HG03060 (cell line): ENCODE measurements at regions not wholly inside any gene's neighbourhood (a gene's known extent, or its start where the extent isn't known, plus 50 kb on each side); places are given as distances from the start of the nearest gene placed in this dataset.

Experiments used
- ATAC-seq: cut with Tn5 transposase; IDR thresholded peaks from one replicate; pipeline ENCODE4 v1.9.1; 2021; ENCODE audit warnings: low read depth, moderate number of reproducible peaks; ENCODE audit not compliant: unreplicated experiment

DNA sequence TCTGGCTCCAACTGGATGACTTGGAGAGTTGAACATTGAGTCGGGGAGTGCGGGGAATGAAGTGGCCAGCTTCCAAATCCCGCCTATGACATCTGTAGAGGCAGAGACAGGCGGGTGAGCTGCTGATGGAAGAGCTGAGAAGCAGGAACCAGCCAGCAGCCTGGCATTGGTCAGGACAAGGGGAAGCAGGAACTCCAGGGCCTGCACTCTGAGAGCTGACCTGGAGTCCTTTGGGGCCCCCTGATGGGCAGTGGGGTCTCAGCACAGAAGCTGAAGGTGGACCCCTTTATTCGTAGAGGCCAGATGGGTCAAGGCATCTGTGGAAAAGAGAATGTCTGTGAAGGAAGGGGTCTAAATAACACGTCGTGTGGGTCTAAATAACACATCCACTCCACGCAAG is 57.0 kb downstream of the SEC61G start:
- ATAC-seq = no peak

DNA sequence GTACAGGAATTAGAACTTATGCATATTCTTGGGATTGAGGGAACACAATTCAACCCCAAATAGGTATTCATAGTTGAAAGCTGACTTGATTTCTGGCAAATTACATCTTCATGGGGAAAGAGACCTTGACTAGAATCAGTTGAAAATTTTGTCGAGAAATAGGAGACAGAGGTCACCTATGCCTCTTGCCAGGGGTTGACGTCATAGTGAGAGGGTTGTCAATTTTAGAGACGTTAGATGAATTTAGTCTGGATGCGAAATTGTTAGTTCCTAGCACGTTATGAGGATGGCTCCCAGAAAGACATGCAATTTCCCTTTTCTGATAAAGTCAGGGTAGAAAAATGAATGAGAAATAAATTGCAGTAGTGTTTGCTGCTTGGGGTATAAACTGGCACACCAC is 59.3 kb downstream of the SEC61G start:
- ATAC-seq = no peak

DNA sequence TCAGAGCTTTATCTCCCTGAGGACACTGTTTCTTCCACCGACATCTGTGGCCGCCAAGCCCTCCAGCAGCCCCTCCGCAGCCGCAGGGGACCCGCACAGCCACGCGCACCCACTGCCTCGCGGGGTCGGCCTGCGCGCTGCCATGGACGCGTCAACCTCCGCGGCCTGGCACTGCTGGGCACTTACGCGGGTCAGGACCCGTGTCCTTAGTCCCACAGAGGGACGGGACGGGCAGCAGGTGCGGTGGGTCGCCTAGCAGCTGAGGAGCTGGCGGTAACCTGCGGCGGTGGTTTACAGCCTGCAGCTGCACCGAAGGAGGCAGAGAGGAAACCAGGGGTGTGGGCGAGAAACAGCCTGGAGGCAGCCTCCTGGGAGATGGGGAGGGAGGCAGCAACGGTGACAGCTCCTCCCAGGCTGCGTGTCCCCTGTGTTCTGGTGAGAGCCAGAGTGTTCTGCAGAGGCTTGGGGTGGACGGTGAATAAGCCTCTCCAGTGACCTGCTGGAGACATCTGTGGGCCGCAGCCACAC is 61.3 kb downstream of the SEC61G start:
- ATAC-seq = no peak

DNA sequence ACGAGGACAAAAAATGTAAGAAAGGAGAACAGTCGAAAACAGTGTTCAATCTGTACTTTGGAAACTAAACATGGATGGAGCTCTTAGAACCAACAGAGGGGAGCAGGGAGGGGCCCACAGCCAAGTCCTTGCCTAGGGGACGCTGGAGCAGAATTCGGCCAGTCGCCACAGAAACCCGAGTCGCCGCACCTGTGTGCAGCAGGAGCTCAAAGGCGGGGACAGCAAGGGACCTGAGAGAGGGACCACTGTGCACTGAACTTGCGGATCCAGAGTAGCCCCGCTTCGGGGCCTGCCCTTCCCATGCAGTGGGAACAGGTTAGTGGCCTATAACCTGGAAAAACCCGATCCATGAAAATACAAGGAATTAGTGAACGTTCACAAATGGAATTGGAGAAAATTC is 68.1 kb downstream of the SEC61G start:
- ATAC-seq = no peak

DNA sequence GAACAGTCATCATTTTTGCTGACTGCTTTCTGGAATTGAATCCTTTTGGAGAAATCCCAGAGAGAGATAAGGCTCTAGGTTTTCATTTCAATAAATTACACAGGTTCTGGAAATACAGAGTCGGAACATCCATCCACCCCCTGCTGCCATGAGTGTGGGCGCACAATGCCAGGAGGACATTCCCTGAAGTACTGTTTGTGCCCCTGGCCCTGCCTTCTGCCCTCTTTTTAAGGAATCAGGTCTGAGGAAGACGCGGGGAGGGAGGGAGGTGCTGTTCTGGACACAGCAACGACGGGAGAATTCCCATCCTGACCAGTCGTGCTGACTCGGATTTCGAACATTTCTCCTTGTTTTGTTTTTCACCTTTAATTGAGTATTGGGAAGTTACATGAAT is 69.0 kb downstream of the SEC61G start:
- ATAC-seq = no peak

DNA sequence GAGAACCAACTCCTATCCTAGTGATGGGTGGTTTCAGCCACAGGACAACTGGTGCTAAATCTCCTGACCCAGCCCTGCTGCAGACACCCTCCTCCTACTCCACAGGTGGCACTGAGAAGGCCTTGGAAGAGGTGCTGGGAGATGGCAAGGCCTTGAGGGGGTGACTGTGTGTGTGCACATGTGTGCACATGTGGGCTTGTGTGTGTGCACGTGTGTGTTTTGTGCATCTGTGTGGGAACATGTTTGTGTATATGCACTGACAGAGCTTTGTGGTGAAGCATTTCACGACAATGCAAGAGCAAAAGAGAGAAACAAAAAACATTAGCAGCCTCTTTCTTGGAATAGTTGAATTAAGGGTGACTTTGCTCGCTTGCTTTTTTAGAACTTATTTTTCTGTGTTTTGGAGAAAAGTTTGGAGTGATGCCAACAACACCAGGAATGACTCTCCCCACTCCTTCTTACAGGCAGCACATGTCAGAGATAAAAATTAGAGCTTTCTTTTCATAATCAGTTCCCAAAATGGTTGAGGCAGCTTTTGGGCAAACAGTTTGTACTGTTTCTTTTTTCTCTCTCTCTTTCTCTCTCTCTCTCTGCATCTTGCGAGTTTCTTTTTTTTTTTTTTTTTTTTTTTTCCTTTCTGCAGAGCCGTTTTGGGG is 69.5 kb downstream of the SEC61G start:
- no peak for ATAC-seq

DNA sequence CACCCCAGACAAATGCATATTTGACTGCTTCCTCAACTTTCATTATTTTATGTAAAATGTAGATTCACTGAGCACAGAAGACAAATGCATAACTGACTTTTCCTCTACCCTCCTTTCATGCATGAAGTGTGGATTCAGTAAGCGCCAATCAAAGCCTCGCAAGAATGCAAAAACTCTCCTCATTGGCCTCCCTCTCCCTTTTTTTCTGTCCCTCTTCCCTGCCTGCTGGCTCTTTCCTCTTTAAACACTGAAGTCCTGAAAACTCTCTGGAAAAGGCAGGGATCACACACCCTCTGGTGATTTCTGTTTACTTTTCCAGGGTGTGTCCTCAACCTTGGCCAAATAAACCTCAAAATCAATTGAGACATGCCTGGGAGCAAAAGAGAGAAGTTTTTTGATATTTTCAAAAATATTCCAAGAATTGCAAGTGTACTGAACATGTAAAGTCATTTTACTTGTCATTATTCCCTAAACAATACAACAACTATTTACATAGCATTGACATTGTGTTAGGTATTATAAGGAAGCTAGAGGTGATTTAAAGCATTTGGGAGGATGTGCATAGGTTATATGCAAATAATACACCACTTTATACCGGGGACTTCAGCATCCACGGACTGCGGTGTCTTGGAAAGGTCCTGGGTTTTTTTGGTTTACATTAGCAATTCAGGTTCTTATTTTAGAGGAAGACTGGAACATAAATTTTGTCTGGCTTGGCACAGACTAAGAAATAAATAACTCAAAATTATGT is 71.4 kb downstream of the SEC61G start:
- ATAC-seq = no peak

DNA sequence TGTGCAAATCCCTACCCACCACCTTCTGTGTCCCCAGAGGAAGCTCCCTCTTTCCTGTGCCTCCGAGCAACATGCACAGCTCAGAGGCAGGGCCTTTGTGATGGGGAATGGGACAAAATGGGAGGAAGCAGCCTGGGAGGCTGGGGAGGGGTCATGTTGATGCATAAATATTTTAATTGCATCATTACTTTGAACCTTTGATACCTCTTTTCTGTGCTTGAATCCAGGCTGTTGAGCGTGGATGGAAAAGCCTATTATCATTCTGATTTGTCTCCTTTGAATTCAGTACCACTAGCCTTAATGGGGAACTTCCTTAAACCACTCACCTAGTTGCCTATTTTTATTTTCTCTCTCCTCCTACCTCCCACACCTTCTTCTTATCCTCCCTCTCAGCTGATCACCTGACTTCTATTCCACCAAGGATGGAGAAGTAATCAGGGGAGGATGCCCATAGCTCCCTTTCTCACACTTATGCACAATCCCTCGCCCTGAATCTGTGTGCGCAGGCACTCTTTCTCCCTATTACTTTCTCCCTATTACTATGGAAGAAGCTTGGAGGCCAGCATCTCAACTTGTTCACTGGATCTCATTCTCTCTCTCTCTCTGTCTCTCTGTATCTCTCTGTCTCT is 78.5 kb downstream of the SEC61G start:
- ATAC-seq = no peak

DNA sequence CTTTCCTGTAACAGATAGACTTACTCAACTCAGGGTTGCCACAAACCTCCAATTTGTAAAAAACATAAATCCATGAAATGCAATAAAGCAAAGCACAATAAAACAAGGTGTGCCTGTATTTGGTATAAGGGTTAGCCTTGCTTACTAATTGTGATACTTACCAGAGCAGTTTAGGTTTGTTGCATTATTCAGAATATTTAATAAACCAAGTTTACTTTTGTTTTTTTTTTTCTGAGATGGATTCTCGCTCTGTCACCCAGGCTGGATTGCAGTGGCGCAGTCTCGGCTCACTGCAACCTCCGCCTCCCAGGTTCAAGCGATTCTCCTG is 79.6 kb downstream of the SEC61G start:
- ATAC-seq = no peak

DNA sequence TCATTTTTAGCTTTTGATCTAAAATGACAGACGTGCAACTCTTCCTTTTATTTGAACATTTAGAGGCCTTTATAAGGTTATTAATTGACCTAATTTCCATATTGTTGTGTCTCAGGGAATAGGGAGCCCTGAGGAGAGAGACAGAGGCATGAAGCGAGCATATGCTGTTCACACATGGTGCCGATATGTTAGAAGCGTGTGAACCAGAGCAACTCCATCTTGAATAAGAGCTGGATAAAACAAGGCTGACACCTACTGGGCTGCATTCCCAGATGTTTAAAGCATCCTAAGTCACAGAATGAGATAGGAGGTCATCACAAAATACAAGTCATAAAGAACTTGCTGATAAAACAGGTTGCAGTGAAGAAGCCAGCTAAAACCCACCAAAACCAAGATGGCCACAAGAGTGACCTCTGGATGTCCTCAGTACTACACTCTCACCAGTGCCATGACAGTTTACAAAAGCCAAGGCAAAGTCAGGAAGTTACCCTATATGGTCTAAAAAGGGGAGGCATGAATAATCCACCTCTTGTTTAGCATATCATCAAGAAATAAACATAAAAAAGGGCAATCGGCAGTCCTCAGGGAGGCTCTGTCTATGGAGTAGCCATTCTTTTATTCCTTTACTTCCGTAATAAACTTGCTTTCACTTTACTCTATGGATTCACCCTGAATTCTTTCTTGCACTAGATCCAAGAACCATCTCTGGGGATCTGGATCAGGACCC is 80.1 kb downstream of the SEC61G start:
- no peak for ATAC-seq

DNA sequence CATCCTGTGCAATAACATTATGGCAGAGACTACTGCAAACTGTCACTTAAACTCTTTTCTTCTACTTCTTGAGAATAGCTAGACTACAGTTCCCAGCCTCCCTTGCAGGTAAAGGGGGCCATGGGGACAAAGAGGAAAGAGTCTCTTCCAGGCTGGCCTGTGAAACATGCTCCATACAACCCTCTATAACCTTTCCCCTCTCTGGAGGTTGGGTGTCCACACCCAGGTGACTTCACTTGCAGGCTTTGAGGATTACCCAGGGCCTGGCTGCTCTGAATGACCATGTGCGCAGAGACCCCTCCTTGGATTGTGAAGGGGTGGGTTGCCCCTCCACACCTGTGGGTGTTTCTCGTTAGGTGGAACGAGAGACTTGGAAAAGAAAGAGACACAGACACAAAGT is 84.1 kb downstream of the SEC61G start:
- no peak for ATAC-seq

DNA sequence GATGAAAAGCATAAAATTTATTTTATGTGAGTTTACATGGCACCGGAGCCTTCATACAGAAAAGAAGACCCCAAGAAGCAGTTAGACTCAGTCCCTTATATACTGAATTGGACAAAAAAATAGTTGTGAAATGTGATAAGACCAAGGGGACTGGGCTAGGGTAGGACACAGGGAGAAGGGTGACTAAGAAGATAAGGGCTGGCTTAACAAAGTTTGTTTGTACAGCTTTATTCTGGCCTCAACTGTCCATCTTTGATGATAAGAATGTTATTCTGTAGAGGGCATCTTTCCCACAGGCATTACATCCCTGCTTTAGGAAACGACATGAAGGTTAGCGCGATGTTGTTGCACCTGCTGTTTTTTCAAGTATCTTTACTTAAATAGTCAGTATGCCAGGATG is 86.5 kb downstream of the SEC61G start:
- ATAC-seq = no peak

DNA sequence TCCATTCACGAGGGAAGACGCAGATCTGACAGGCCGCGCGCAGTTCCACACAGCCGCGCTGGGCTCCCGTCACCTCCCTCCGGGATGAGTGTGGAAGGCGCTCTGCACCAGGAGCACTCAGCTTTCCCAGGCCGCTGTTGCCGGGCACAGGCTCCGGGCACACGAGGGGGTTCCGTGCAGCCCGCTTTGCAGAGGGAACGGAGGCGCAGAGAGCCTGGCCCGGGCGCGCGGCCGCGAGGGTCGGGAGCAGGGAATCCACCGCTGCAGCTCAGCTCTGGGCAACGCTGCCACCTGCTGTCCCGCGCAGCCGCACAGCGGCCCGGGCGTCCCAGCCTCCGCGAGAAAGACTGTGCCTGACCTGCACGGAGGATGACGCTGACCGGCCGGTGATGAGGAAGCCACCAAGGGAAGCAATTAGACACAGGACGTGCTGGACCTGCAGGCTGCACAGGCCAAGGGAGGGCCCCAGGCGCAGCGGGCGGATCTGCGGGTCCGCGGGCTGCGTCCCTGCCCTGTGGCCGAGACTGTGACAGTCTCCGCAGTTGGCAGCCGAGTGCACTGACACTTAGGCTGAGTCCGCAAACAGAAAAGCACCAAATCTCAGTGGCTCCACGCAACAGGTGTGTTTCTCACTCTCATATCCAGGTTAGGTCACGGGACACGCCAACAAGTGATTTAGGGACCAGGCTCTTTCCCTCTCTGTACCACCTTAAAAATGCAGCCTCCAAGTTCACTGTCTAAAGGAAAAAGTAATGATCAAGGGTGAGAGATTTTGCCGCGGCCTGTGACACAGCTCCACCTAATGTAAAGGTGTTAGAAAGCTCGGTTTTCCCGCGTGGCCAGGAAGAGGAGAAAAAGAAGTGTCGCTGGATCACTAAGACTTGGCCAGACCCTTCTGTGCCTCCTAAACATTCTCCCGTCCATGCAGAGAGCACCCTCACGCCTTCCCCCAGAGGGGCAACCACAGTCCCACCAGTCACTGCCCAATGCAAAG is 94.5 kb downstream of the SEC61G start:
- ATAC-seq = peak; percentile 68

DNA sequence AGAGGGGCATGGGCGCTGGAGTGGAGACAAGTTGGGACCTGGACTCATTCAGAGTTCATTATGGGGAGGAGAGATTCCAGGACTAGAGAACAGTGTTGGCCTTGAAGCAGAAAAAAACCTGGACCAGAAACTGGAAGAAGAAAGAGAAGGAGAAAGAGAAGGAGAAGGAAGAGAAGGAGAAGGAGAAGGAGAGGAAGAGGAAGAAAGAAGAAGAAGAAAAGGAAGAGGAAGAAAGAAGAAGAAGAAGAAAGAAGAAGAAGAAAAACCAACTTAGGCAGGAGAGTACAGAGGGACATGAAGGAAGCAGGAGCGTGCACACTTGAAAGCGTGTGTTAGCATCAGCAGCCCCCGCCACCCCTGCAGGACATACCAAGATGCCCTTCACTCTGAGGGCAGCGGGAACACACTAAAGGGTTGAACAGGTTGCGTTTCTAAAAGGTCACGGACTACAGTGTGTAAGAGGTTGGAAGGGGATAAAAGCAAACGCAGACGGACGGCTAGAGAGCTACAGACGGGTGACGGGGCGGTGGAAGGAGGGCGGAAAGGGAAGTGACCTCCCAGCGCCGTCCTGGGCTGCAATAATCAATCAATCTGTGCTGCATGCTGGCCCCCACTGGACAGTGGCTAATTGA is 95.3 kb downstream of the SEC61G start:
- ATAC-seq = no peak

DNA sequence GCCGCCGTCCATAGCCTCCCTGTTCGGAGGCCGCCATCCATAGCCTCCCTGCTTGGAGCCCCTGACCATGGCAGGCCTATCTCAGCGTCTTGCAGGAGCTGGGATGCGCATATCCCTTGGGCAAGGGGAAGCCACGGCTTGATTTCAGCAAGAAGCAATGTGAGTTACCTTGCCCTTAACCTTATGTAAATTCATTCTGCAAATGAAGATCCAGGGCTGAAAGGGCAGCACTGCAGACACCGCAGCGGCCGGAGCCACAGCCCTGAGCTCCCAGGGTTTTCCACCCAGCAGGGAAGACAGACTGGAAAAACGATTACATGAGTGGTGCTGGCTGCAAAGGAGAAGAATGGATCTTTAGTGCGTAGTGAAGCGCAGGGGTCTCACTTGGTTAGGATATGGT is 95.8 kb downstream of the SEC61G start:
- ATAC-seq = no peak

DNA sequence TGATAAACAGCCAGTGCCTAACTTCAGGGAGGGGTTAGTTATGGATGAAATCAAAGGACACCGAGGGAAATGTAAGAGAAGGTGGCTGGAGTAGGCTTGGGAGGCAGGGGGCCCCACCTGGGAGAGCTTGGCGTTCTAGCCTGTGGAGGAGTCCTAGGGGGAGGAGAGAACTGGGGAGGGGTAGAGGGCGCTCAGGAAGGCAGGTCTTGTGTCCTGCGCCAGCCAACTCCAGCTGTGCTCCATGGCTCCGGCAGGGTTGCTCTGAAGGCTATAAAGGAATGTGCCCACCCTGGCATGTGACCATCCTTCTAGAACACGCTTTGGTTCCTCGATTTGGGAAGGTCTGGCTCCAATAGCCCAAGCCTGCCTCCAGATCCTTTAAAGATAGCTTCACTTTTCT is 96.3 kb downstream of the SEC61G start:
- ATAC-seq = no peak

DNA sequence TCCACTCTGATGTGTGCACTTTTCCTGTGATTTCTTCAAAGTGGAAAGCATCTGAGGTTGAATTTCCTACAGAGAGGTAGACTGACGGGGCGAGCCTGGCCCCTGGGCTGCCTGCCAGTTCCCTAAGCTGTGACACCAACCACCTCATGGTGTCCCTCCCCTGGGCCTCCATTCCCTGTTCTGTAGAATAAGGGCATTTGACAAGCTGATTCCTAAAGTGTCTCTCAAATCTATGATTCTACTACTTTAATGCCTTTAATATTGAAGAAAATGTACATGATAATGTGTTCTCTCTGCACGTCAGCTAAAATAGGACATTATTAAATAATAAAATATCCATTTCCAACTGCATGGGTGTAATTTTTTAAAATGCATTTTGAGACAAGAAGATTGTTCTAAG is 105.1 kb downstream of the SEC61G start:
- ATAC-seq = no peak

DNA sequence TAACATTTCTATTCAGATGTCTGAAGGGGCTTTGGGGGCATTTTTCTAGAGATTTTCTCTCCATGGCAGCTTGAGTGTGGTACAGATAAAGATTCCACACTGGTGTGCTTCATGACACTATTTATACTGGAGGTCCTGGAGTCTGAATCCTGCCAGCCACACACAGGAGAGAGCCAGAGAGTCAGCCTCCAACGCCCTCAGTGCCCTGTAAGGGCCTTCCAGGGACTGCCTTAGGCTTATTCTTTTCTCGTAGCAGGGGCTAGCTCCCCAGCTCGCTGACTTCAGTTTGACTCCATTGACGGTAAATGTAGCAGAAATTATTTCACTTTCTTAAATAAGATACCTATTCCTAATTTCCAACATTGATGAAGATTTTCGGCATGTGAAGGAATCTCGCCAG is 100.9 kb downstream of the VSTM2A start:
- no peak for ATAC-seq

DNA sequence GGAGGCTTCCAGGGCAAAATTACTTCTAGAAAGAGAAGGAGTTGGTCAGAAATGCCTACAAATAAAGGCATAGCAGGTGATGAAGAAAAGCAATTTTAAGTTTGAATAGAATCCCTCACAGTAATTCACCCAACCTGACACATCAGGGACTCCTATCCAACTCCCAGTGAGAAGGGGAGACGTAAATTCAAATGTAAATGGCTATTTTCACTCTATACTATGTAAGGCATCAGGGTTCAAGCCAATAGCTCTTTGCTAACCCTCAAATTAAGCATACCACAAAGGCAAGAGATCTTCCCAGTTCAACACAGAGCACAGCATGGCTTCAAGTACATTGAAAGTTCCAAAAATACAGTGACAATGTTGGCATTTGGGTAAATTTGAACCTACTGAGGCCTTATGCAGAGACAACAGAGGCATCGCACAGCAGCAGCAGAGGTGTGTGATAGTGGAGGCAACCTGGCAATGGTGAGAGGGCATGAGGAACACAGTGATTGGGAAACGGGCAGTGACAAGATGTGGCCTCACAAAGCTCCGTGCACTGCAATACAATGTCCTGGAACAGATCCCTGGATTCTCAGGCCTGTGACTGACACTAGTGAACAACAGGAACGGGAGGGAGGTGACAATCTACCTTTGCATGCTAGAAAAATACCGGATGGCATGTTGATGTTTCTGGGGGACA is 95.7 kb downstream of the VSTM2A start:
- no peak for ATAC-seq
